OCI-LY7 (cell line): ENCODE measurements at regions not wholly inside any gene's neighbourhood (a gene's known extent, or its start where the extent isn't known, plus 50 kb on each side); places are given as distances from the start of the nearest gene placed in this dataset.

Experiments
- BruUV-seq: library from RNA; stranded (reverse); fragments of 400-500 nt; replicated peaks from 2 replicates; lab custom pipeline; 2021; lab: Mats Ljungman, UMichigan
- CTCF ChIA-PET: fragments of 300-600 bp; sonication (Branson Sonifier 250); formaldehyde crosslinking; loops from one replicate; lab custom pipeline; 2022; ENCODE audit warnings: antibody characterized with exemption; ENCODE audit not compliant: unreplicated experiment; lab: Charles Lee
- POLR2A ChIA-PET: fragments of 300-600 bp; sonication (Branson Sonifier 250); formaldehyde crosslinking; loops from one replicate; lab custom pipeline; 2022; ENCODE audit warnings: antibody characterized with exemption; lab: Charles Lee
- DNase-seq: peaks from one replicate; pipeline ENCODE4 v3.0.0-alpha.2; 2015; ENCODE audit warnings: low spot score
- H2AFZ ChIP-seq: fragments of 200-600 bp; sonication (generic), shearing (Covaris generic); 2 replicates; pipeline ENCODE4 v1.6.1; 2014; ENCODE audit warnings: mild to moderate bottlenecking, antibody characterized with exemption, low read length, moderate library complexity
- H3K27ac ChIP-seq: fragments of 200-600 bp; sonication (generic); 2 replicates; pipeline ENCODE4 v1.5.1; 2014; ENCODE audit warnings: mixed run types, low read depth, mild to moderate bottlenecking, moderate library complexity, low read length, inconsistent platforms; ENCODE audit not compliant: poor library complexity, severe bottlenecking
- H3K36me3 ChIP-seq: fragments of 200-600 bp; sonication (generic); 2 replicates; pipeline ENCODE4 v1.6.1; 2014; ENCODE audit warnings: mild to moderate bottlenecking, antibody characterized with exemption, low read length, moderate library complexity, mixed read lengths; ENCODE audit not compliant: insufficient read depth
- H3K4me1 ChIP-seq: fragments of 200-600 bp; sonication (generic); 2 replicates; pipeline ENCODE4 v1.5.1; 2014; ENCODE audit warnings: mild to moderate bottlenecking, low read length; ENCODE audit not compliant: insufficient read depth, poor library complexity, severe bottlenecking
- H3K4me2 ChIP-seq: fragments of 200-600 bp; sonication (generic); 2 replicates; pipeline ENCODE4 v1.6.1; 2014; ENCODE audit warnings: mild to moderate bottlenecking, low read length
- H3K4me3 ChIP-seq: fragments of 200-600 bp; sonication (generic); 2 replicates; pipeline ENCODE4 v1.5.1; 2014; ENCODE audit warnings: mild to moderate bottlenecking, low read depth, low read length; ENCODE audit not compliant: poor library complexity, severe bottlenecking
- H3K79me2 ChIP-seq: fragments of 200-600 bp; sonication (generic); 2 replicates; pipeline ENCODE4 v1.6.1; 2016; ENCODE audit warnings: low read depth, mild to moderate bottlenecking, low read length, moderate library complexity, mixed read lengths; ENCODE audit not compliant: insufficient read depth
- H3K9me2 ChIP-seq: fragments of 200-600 bp; sonication (generic); 2 replicates; pipeline ENCODE4 v1.6.1; 2016; ENCODE audit warnings: mild to moderate bottlenecking, low read length, mixed read lengths; ENCODE audit not compliant: insufficient read depth
- H3K9me3 ChIP-seq: fragments of 200-600 bp; sonication (generic); 2 replicates; pipeline ENCODE4 v1.6.1; 2014; ENCODE audit warnings: mild to moderate bottlenecking, mixed run types, low read length, mixed read lengths
- H4K20me1 ChIP-seq: fragments of 200-600 bp; sonication (generic); 2 replicates; pipeline ENCODE4 v1.6.1; 2014; ENCODE audit warnings: mild to moderate bottlenecking, antibody characterized with exemption, low read length, moderate library complexity, mixed read lengths; ENCODE audit not compliant: insufficient read depth
- CTCF ChIP-seq: fragments of 200-600 bp; sonication (generic); conservative IDR thresholded peaks from 2 replicates; pipeline ENCODE4 v1.5.1; 2014; ENCODE audit warnings: mild to moderate bottlenecking, antibody characterized with exemption, low read length, moderate library complexity, mixed read lengths
- EZH2phosphoT487 ChIP-seq: fragments of 200-600 bp; sonication (generic); IDR thresholded peaks from 2 replicates; pipeline ENCODE4 v1.6.1; 2018; ENCODE audit warnings: low read depth, borderline replicate concordance, mild to moderate bottlenecking, mixed run types, antibody characterized with exemption, low read length, moderate library complexity, mixed read lengths
- intact Hi-C: fragments of 100-400 bp; cut with micrococcal nuclease; formaldehyde crosslinking; loops from one replicate; pipeline ENCODE4 v1.10.0; 2022; ENCODE audit not compliant: unreplicated experiment

GRCh38 chr11:88040148-88040496 is 135.1 kb downstream of the RAB38 start:
- no peaks in the 10 kb centered on the region for H4K20me1 ChIP-seq
- no peak overlapping the region for H2AFZ ChIP-seq
- H3K36me3 ChIP-seq, result no peaks in the 10 kb centered on the region
- no peak for DNase-seq
- no peaks in the 10 kb centered on the region for H3K4me1 ChIP-seq
- no peaks in the 10 kb centered on the region for H3K9me2 ChIP-seq
- H3K9me3 ChIP-seq, result no peaks in the 10 kb centered on the region
- no TSS peak for BruUV-seq
- POLR2A ChIA-PET, result interaction anchor here (0.7 kb wide), 1 partner anchor 10 kb away, joined by 3 read pairs; no protein-coding TSS in a partner anchor
- no peak overlapping the region for H3K4me3 ChIP-seq
- no peak overlapping the region for H3K27ac ChIP-seq
- TF ChIP-seq EZH2phosphoT487 (no peak), CTCF (no peak)
- H3K4me2 ChIP-seq, result no peak overlapping the region
- no peaks in the 10 kb centered on the region for H3K79me2 ChIP-seq
- CTCF ChIA-PET, result no interaction called here
- intact Hi-C loops, result no loop called here

GRCh38 chr11:88039476-88040147 is 135.6 kb downstream of the RAB38 start:
- H3K9me2 ChIP-seq, result no peaks in the 10 kb centered on the region
- ChIA-PET POLR2A (no interaction called here), CTCF (no interaction called here)
- BruUV-seq, result no TSS peak
- H2AFZ ChIP-seq, result no peak overlapping the region
- no peaks in the 10 kb centered on the region for H3K9me3 ChIP-seq
- TF ChIP-seq EZH2phosphoT487, result no peak
- TF ChIP-seq CTCF, result no peak
- H3K79me2 ChIP-seq, result no peaks in the 10 kb centered on the region
- no peak overlapping the region for H3K4me2 ChIP-seq
- no peaks in the 10 kb centered on the region for H3K36me3 ChIP-seq
- no peak overlapping the region for H3K27ac ChIP-seq
- no peak overlapping the region for H3K4me3 ChIP-seq
- intact Hi-C loops, result no loop called here
- no peaks in the 10 kb centered on the region for H4K20me1 ChIP-seq
- no peaks in the 10 kb centered on the region for H3K4me1 ChIP-seq
- no peak for DNase-seq

GRCh38 chr11:88038063-88038462 is 137.2 kb downstream of the RAB38 start:
- Histone ChIP-seq H3K4me3 (no peak overlapping the region), H3K36me3 (no peaks in the 10 kb centered on the region), H4K20me1 (no peaks in the 10 kb centered on the region), H3K4me1 (no peaks in the 10 kb centered on the region), H3K4me2 (no peak overlapping the region), H3K9me3 (no peaks in the 10 kb centered on the region), H3K9me2 (no peaks in the 10 kb centered on the region), H3K79me2 (no peaks in the 10 kb centered on the region), H3K27ac (no peak overlapping the region), H2AFZ (no peak overlapping the region)
- TF ChIP-seq CTCF (no peak), EZH2phosphoT487 (no peak)
- ChIA-PET CTCF (interaction anchor here (0.5 kb wide), 1 partner anchor 33 kb away, joined by 3 read pairs; no protein-coding TSS in a partner anchor), POLR2A (no interaction called here)
- no TSS peak for BruUV-seq
- DNase-seq, result no peak
- intact Hi-C loops, result no loop called here
